Cardiac fibroblast (primary cell): ENCODE measurements at regions not wholly inside any gene's neighbourhood (a gene's known extent, or its start where the extent isn't known, plus 50 kb on each side); places are given as distances from the start of the nearest gene placed in this dataset.

Experiments used
- DNase-seq, 2 donors: peaks; one replicate each; pipeline versions ENCODE4 v3.0.0 to v3.0.0-alpha.2; 2010; ENCODE audit warnings: low read depth in 2 of 2
- H3K4me3 ChIP-seq, 2 donors: replicated peaks in 1 of 2; 1 replicate in 1 of 2; 2 replicates in 1 of 2; pipeline ENCODE4 v1.5.1; 2011; ENCODE audit warnings: low read depth in 2 of 2, low read length in 2 of 2, mild to moderate bottlenecking in 2 of 2, moderate library complexity in 1 of 2
- CTCF ChIP-seq: IDR thresholded peaks from one replicate; pipeline ENCODE4 v1.5.1; 2011; ENCODE audit warnings: low read depth, mild to moderate bottlenecking, low read length, inconsistent platforms

GRCh38 chr12:45128637-45129036 is 77.7 kb upstream of the DBX2 start:
- H3K4me3 ChIP-seq, result no peak overlapping the region
- DNase-seq, result no peak
- no peak for TF ChIP-seq CTCF

GRCh38 chr12:45130881-45131281 is 80.0 kb upstream of the DBX2 start:
- DNase-seq, result peak; percentile 77 to 78
- no peak overlapping the region for H3K4me3 ChIP-seq
- peak; percentile 66 for TF ChIP-seq CTCF

DNA sequence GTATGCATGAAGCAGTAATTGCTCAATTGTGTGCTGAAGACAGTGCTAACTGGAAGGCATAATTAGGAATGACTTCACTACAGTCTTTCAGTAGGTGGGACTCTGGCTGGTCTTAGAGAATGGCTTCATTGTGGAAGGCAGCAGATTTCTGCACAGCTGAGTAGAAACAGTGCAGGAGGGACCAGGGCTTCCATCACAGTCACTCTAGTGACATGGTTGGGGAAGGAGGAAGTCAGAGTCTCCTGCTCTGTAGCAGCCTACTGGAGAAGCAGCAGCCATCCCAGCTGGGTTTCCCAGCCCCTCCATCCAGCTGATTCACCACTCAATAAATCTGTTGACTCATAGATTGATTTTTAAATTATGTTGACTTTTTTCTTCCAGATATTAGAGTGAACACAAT is 80.6 kb upstream of the DBX2 start:
- TF ChIP-seq CTCF, result no peak
- DNase-seq, result no peak

DNA sequence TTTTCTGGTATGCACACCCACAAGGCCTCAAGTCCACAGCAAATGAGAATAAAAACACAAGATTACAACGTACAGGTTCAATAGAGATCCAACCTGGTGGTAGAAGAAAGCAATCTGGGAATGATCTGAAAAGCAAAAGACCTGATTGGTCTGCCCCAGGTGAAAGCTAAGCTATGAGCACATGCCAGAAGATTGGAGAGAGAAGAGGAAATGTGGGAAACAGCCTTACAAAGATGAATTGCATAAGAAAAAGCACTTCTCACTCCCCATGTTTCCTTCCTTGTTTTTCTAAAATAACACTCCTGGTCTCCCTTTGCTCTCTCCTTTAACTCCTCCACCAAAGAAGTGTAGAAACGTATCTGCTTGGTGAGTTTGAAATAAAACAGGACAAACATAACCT is 77.3 kb upstream of the ANO6 start:
- H3K4me3 ChIP-seq, result no peak overlapping the region
- no peak for DNase-seq
- no peak for TF ChIP-seq CTCF

More for the DNA sequence above, 80.6 kb upstream of the DBX2 start:
- no peak overlapping the region for H3K4me3 ChIP-seq

- no peak for DNase-seq
- TF ChIP-seq CTCF, result no peak
These were observed 67.9 kb upstream of the ANO6 start for GRCh38 chr12:45148006-45148405.

GRCh38 chr12:45148619-45149018 is 67.3 kb upstream of the ANO6 start:
- TF ChIP-seq CTCF, result no peak
- DNase-seq, result no peak
- no peak overlapping the region for H3K4me3 ChIP-seq

More at GRCh38 chr12:45148006-45148405, 67.9 kb upstream of the ANO6 start:
- no peak overlapping the region for H3K4me3 ChIP-seq

DNA sequence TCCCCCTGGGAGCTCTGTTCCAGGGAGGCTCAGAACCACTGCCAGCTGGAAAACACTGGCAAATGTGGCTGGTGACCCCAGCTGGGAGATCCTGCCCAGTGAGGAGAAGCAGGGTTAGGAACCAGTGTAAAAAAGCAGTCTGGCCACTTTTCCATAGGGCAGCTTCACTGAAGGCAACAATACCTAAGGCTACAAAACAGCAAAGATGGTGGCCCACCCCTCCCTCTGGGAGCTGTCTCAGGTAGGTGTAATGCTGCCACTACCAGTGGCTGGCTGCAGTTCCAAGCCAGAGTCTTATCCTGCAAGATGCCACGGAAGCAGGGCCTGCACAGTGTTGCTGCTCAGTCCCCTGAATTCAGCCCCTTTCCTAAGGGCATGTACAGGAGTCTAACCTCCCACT is 50.6 kb upstream of the ANO6 start:
- TF ChIP-seq CTCF, result no peak
- no peak for DNase-seq
- H3K4me3 ChIP-seq, result no peak overlapping the region
